HUDEP-2 (cell line): ENCODE measurements at regions not wholly inside any gene's neighbourhood (a gene's known extent, or its start where the extent isn't known, plus 50 kb on each side); places are given as distances from the start of the nearest gene placed in this dataset.
"Not testable (repeated sequence)": the region's sequence is repeated elsewhere in the genome, so short reads cannot be mapped to it uniquely, and the experiment has no call there.

Experiments used
- DNase-seq, 76 experiments: peaks; one replicate each; lab custom pipeline; 2025; ENCODE audit not compliant: unreplicated experiment in 76 of 76; lab: John Stamatoyannopoulos, UW

GRCh38 chr21:33994373-33994772, 78.8 kb upstream of the ATP5PO start:
- DNase-seq = no peak

GRCh38 chr21:33993286-33994231, 78.0 kb upstream of the ATP5PO start:
- no peak for DNase-seq

- DNase-seq = not testable (repeated sequence)
Observed at GRCh38 chr21:33992412-33992811, 76.8 kb upstream of the ATP5PO start.

- no peak for DNase-seq
Observed at GRCh38 chr21:33991133-33991532, 75.5 kb upstream of the ATP5PO start.

- no peak for DNase-seq
Observed at GRCh38 chr21:33989440-33989839, 73.8 kb upstream of the ATP5PO start.

- no peak for DNase-seq
Observed at GRCh38 chr21:33988237-33989017, 72.8 kb upstream of the ATP5PO start.

GRCh38 chr21:33987461-33987860, 71.9 kb upstream of the ATP5PO start:
- no peak for DNase-seq

- no peak for DNase-seq
Observed at GRCh38 chr21:33985117-33986050, 69.8 kb upstream of the ATP5PO start.

GRCh38 chr21:33984021-33984481, 68.4 kb upstream of the ATP5PO start:
- DNase-seq = no peak

GRCh38 chr21:33981391-33982101, 65.9 kb upstream of the ATP5PO start:
- no peak for DNase-seq

GRCh38 chr21:33980276-33980916, 64.8 kb upstream of the ATP5PO start:
- DNase-seq = no peak

GRCh38 chr21:33978585-33978984, 63.0 kb upstream of the ATP5PO start:
- no peak for DNase-seq

GRCh38 chr21:33977721-33978369, 62.2 kb upstream of the ATP5PO start:
- no peak for DNase-seq

- DNase-seq = no peak
Observed at GRCh38 chr21:33977017-33977720, 61.6 kb upstream of the ATP5PO start.

GRCh38 chr21:33976082-33977016, 60.7 kb upstream of the ATP5PO start:
- no peak for DNase-seq

- peak in 1 of 76 experiments; percentile 16 for DNase-seq
Observed at GRCh38 chr21:33975548-33976081, 60.0 kb upstream of the ATP5PO start.
